Peyer's patch (tissue), 4 donors: ENCODE measurements at regions not wholly inside any gene's neighbourhood (a gene's known extent, or its start where the extent isn't known, plus 50 kb on each side); places are given as distances from the start of the nearest gene placed in this dataset.

Source experiments
- CTCF ChIP-seq, 6 experiments: fragments of 450-650 bp in 4 of 6; fragments of 200-600 bp in 2 of 6; sonication (generic) in 1 of 6; IDR thresholded peaks; one replicate each; pipeline ENCODE4 v1.5.1; 2017 to 2019; ENCODE audit warnings: antibody characterized with exemption in 6 of 6, mild to moderate bottlenecking in 3 of 6, moderate library complexity in 1 of 6
- POLR2A ChIP-seq, 2 donors: fragments of 450-650 bp; IDR thresholded peaks; one replicate each; pipeline ENCODE4 v1.5.1; 2017; ENCODE audit warnings: antibody characterized with exemption in 2 of 2, mild to moderate bottlenecking in 2 of 2, moderate library complexity in 2 of 2

DNA sequence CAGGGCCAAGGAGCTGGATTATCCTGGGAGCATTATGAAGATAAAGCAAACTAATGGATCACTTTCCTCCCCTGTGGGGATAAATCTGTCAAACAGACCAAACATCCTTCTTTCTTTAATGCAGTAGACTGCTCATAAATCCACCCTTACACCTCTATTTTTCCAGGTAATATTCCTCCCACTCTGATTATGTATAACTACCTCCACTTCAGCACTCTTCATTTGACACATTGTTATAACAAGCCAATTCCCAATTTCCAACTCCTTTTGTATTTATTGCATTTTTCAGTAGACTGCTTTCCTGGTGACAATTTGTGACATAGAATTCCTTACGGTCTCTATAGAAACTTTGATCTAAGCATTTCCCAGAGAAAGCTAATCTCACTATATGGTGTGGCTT is 115.0 kb upstream of the PRKG2 start:
- no peak for TF ChIP-seq POLR2A (IDR thresholded peaks at IDR 0.05)
- TF ChIP-seq CTCF (IDR thresholded peaks at IDR 0.05): no peak
